Lower lobe of right lung (tissue), 2 donors: ENCODE measurements at regions not wholly inside any gene's neighbourhood (a gene's known extent, or its start where the extent isn't known, plus 50 kb on each side); places are given as distances from the start of the nearest gene placed in this dataset.

Experiments used
- ATAC-seq, 2 donors: fragments of 200-7000 bp; cut with Tn5 transposase; one replicate each; pipeline ENCODE4 v1.9.1; 2020 to 2022; ENCODE audit warnings: mild to moderate bottlenecking in 2 of 2, moderate library complexity in 2 of 2
- DNase-seq: peaks from one replicate; pipeline ENCODE4 v3.0.0-alpha.2; 2020
- H3K27ac ChIP-seq: fragments of 200-600 bp; one replicate; pipeline ENCODE4 v1.8.0; 2022
- H3K27me3 ChIP-seq: fragments of 200-600 bp; one replicate; pipeline ENCODE4 v1.8.0; 2022; ENCODE audit warnings: low read depth
- H3K36me3 ChIP-seq: fragments of 200-600 bp; one replicate; pipeline ENCODE4 v1.8.0; 2022; ENCODE audit warnings: mild to moderate bottlenecking
- H3K4me1 ChIP-seq: fragments of 200-600 bp; one replicate; pipeline ENCODE4 v1.8.0; 2022
- H3K4me3 ChIP-seq: fragments of 200-600 bp; one replicate; pipeline ENCODE4 v1.8.0; 2022; ENCODE audit warnings: mild to moderate bottlenecking
- H3K9me3 ChIP-seq: fragments of 200-600 bp; one replicate; pipeline ENCODE4 v1.8.0; 2022
- intact Hi-C: fragments of 100-400 bp; cut with DNase I; formaldehyde crosslinking; loops from one replicate; pipeline ENCODE4 v1.11.0; 2022
- TF ChIP-seq, protein P1 (sequence below): fragments of 200-600 bp; IDR thresholded peaks from one replicate; pipeline ENCODE4 v1.8.0; 2022; ENCODE audit warnings: antibody characterized with exemption, mild to moderate bottlenecking
- donor health status: DM: no; HTN: yes; CAD: no; lungs with severe emphysema.

DNA sequence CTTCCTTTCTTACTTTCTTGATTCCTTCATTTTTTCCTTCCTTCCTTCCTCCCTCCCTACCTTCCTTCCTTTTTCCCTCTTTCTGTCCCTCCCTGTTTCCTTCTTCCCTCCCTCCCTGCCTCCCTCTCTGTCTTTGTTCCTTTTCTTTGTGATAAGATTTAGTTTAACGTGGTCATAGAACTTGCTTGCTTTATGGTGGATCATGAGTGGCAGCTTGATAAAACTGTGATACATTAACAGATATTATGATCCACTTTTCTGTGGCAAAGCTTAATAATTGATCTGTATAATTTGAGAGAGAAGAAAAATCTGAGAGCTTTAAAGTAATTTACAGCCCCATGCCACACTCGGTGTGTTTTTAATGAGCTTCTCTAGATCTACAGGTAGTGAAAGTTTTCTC is 280.5 kb downstream of the RNF144B start:
- TF ChIP-seq, protein P1, sequence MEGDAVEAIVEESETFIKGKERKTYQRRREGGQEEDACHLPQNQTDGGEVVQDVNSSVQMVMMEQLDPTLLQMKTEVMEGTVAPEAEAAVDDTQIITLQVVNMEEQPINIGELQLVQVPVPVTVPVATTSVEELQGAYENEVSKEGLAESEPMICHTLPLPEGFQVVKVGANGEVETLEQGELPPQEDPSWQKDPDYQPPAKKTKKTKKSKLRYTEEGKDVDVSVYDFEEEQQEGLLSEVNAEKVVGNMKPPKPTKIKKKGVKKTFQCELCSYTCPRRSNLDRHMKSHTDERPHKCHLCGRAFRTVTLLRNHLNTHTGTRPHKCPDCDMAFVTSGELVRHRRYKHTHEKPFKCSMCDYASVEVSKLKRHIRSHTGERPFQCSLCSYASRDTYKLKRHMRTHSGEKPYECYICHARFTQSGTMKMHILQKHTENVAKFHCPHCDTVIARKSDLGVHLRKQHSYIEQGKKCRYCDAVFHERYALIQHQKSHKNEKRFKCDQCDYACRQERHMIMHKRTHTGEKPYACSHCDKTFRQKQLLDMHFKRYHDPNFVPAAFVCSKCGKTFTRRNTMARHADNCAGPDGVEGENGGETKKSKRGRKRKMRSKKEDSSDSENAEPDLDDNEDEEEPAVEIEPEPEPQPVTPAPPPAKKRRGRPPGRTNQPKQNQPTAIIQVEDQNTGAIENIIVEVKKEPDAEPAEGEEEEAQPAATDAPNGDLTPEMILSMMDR: no peak
- Histone ChIP-seq H3K4me1 (no peaks in the 10 kb centered on the region), H3K27ac (no peak overlapping the region), H3K4me3 (no peak overlapping the region), H3K27me3 (no peaks in the 10 kb centered on the region), H3K9me3 (no peaks in the 10 kb centered on the region), H3K36me3 (no peaks in the 10 kb centered on the region)
- intact Hi-C loops: no loop called here
- ATAC-seq: no peak
- no peak for DNase-seq

DNA sequence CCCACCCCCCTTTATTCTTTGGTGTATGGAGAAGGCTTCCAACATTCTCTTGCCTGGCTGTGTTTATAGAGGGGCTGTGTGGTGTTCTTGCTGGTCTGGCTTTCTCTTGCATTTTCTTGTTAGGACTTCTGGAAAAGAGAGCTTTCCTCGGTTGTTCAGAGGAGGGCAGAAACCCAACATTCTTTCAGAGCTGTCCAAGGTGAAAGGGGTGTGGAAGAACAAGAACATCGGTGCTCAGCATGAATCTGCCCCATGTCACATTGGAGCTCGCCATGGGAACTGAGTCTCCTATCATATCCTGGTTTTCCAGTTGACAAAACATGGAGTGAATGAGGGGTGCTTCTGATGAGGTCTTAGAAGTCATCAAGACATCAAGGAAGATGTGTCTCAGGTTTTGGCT is 281.8 kb downstream of the RNF144B start:
- no peaks in the 10 kb centered on the region for H3K36me3 ChIP-seq
- H3K27ac ChIP-seq: no peak overlapping the region
- no peaks in the 10 kb centered on the region for H3K4me1 ChIP-seq
- DNase-seq: no peak
- no peaks in the 10 kb centered on the region for H3K9me3 ChIP-seq
- H3K27me3 ChIP-seq: no peaks in the 10 kb centered on the region
- no peak overlapping the region for H3K4me3 ChIP-seq
- no peak for ATAC-seq
- intact Hi-C loops: no loop called here
- TF ChIP-seq, protein P1: no peak

DNA sequence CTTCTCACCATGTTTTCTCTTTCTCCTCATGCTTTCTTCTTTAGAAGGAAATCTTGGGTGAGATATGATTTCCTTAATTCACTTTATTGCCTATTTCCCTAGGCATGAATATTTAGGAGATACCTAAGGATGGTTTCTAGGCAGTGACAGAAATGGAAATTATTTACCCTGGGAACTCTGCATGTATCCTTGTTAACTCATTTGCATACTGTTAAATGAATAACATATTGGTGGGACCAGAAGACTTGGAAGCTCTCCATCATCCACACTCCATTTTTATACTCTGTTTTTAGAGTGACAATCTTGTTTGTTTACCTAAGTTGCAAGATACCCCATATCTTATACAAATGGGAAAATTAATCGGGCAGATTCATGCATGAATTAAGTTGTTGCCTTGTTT is 285.7 kb downstream of the RNF144B start:
- TF ChIP-seq, protein P1: no peak
- Histone ChIP-seq H3K4me1 (no peaks in the 10 kb centered on the region), H3K9me3 (no peaks in the 10 kb centered on the region), H3K36me3 (no peaks in the 10 kb centered on the region), H3K4me3 (no peak overlapping the region), H3K27me3 (no peaks in the 10 kb centered on the region), H3K27ac (no peak overlapping the region)
- intact Hi-C loops: no loop called here
- ATAC-seq: no peak
- DNase-seq: no peak

DNA sequence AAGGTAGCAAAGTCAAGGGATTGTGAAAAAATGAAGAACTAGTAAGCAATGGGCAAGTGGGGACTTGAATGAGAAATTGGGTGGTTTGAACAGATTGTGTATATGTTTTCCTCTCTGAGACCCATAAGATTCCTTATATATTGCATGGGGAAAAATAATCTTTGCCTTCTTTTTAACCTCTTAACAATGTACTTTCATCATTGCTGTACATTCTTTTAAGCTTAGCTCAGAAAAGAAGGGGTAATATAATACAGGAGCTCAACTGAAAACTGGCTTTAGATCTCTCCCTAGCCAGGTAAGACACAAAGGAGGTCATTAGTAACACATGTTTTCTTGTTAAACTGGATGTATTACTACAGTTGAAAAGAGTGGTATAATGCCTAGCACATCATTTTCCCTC is 287.2 kb downstream of the RNF144B start:
- ATAC-seq: no peak
- TF ChIP-seq, protein P1: no peak
- no peak overlapping the region for H3K4me3 ChIP-seq
- H3K27me3 ChIP-seq: no peaks in the 10 kb centered on the region
- intact Hi-C loops: no loop called here
- no peaks in the 10 kb centered on the region for H3K9me3 ChIP-seq
- no peaks in the 10 kb centered on the region for H3K4me1 ChIP-seq
- DNase-seq: no peak
- no peaks in the 10 kb centered on the region for H3K36me3 ChIP-seq
- H3K27ac ChIP-seq: no peak overlapping the region

DNA sequence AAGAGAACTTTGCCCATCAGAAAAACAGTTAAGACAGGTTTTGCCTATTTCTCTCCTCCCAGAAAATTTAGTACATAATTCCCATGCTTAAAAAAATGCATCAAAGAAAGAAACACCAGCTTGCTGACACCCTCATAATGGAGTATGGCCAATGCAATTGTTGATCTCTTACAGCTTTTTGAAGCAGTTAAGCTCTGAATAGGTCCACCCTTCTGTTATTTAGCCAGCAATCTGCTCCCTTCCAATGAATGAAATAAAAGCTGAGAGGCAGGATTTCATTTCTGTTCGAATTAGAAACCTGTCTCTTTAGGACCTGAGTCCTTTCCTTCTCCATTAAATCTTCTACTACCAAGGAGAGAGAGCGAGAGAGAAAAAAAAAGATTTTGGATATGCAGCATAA is 288.7 kb downstream of the RNF144B start:
- Histone ChIP-seq H3K4me3 (no peak overlapping the region), H3K27ac (no peak overlapping the region), H3K4me1 (no peaks in the 10 kb centered on the region), H3K27me3 (no peaks in the 10 kb centered on the region), H3K9me3 (no peaks in the 10 kb centered on the region), H3K36me3 (no peaks in the 10 kb centered on the region)
- TF ChIP-seq, protein P1: no peak
- intact Hi-C loops: no loop called here
- ATAC-seq: no peak
- no peak for DNase-seq

DNA sequence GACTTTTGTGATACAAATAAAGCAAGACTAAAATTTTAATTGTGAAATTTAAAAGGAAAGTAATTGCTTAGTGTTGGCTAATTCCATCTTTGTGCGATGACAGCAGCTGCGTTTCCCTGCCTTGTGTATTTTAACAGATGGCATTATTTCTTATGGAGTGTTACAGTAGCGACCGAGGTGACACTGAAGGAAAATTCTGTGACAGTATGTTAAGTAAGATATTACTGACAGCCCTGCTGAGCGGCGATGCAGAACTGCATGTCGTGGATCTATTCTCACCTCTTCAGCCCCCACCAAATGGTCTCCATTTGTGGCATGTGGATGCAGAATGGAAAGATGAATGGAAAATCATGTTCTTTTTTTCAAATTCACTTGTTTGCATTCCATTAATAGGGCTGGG is 289.4 kb downstream of the RNF144B start:
- no peak for DNase-seq
- no peak overlapping the region for H3K4me3 ChIP-seq
- no peak for ATAC-seq

More for the DNA sequence above, 289.4 kb downstream of the RNF144B start:
- intact Hi-C loops: no loop called here
- H3K4me1 ChIP-seq: no peaks in the 10 kb centered on the region
- no peak overlapping the region for H3K27ac ChIP-seq
- no peaks in the 10 kb centered on the region for H3K36me3 ChIP-seq
- no peaks in the 10 kb centered on the region for H3K9me3 ChIP-seq
- TF ChIP-seq, protein P1: no peak
- H3K27me3 ChIP-seq: no peaks in the 10 kb centered on the region
